ENCODE measurements at regions not wholly inside any gene's neighbourhood (a gene's known extent, or its start where the extent isn't known, plus 50 kb on each side); places are given as distances from the start of the nearest gene placed in this dataset.

- Histone ChIP-seq H3K27ac (ENCODE audit: extremely low read depth, low read depth, low read length) (no peak overlapping the region), H3K9me3 (ENCODE audit: control insufficient read depth, insufficient read depth, low read depth, low read length) (no peaks in the 10 kb centered on the region), H3K4me3 (ENCODE audit: low read depth, low read length) (no peak overlapping the region), H3K4me1 (ENCODE audit: control insufficient read depth, insufficient read depth, low read length) (no peaks in the 10 kb centered on the region), H3K36me3 (ENCODE audit: control insufficient read depth in 2 of 2, insufficient read depth in 1 of 2, low read length in 2 of 2) (no peaks in the 10 kb centered on the region)
- ChIA-PET CTCF (interaction anchor here (1.2 kb wide), 1 partner anchor 16 kb away, joined by 3 read pairs; no protein-coding TSS in a partner anchor), POLR2A (no interaction called here)
- TF ChIP-seq ZNF24 (tag by site-specific recombination; IDR thresholded peaks at IDR 0.05) (no peak), ZNF580 (tag by site-specific recombination; IDR thresholded peaks at IDR 0.05) (no peak), ZBTB17 (tag by site-specific recombination; IDR thresholded peaks at IDR 0.05) (no peak), ZNF37A (tag by site-specific recombination; IDR thresholded peaks at IDR 0.05) (no peak), TSHZ1 (tag by site-specific recombination; IDR thresholded peaks at IDR 0.05; ENCODE audit: borderline replicate concordance) (no peak), BCL11B (tag by site-specific recombination; IDR thresholded peaks at IDR 0.05; ENCODE audit: low read depth) (no peak), KLF16 (tag by site-specific recombination; IDR thresholded peaks at IDR 0.05) (no peak), ZNF518A (tag by site-specific recombination; conservative IDR thresholded peaks at IDR 0.05; ENCODE audit: low read depth) (no peak), ATF2 (tag by site-specific recombination; IDR thresholded peaks at IDR 0.05; ENCODE audit: low read depth) (no peak), ZBTB48 (tag by site-specific recombination; IDR thresholded peaks at IDR 0.05) (no peak), KLF10 (tag by site-specific recombination; IDR thresholded peaks at IDR 0.05) (no peak), PRDM10 (tag by site-specific recombination; IDR thresholded peaks at IDR 0.05) (no peak), ZNF121 (tag by site-specific recombination; IDR thresholded peaks at IDR 0.05) (no peak)
Observed at GRCh38 chr20:24764794-24765202, 184.3 kb upstream of the CST7 start.
